Epithelial cell of esophagus (primary cell): ENCODE measurements at regions not wholly inside any gene's neighbourhood (a gene's known extent, or its start where the extent isn't known, plus 50 kb on each side); places are given as distances from the start of the nearest gene placed in this dataset.
"Not testable (repeated sequence)": the region's sequence is repeated elsewhere in the genome, so short reads cannot be mapped to it uniquely, and the experiment has no call there.

ENCODE experiments used
- DNase-seq: peaks from one replicate; pipeline ENCODE4 v3.0.0; 2010; ENCODE audit warnings: low read depth
- H3K4me3 ChIP-seq: 2 replicates; pipeline ENCODE4 v1.5.1; 2011; ENCODE audit warnings: mild to moderate bottlenecking, low read length, control low read depth
- TF ChIP-seq, protein P1 (sequence below): IDR thresholded peaks from 2 replicates; pipeline ENCODE4 v1.5.1; 2011; ENCODE audit warnings: low read depth, mild to moderate bottlenecking, low read length, control low read depth, inconsistent platforms; ENCODE audit not compliant: insufficient read depth; ENCODE audit errors: missing control alignments

DNA sequence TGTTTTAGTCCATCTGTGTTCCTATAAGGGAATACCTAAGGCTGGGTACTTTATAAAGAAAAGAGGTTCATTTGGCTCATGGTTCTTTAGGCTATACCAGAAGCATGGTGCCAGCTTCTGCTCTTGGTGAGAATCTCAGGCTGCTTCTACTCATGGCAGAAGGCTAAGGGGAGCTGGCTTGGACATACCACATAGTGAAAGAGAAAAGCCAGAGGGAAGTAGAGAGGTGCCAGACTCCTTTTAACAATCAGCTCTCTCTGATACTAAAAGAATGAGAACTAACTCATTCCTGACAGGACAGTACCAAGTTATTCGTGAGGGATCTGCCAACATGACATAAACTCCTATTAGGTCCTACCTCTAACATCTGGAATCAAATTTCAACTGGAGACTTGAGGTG lies 1250.2 kb upstream of the CNTN5 start:
- no peak for DNase-seq
- TF ChIP-seq, protein P1, sequence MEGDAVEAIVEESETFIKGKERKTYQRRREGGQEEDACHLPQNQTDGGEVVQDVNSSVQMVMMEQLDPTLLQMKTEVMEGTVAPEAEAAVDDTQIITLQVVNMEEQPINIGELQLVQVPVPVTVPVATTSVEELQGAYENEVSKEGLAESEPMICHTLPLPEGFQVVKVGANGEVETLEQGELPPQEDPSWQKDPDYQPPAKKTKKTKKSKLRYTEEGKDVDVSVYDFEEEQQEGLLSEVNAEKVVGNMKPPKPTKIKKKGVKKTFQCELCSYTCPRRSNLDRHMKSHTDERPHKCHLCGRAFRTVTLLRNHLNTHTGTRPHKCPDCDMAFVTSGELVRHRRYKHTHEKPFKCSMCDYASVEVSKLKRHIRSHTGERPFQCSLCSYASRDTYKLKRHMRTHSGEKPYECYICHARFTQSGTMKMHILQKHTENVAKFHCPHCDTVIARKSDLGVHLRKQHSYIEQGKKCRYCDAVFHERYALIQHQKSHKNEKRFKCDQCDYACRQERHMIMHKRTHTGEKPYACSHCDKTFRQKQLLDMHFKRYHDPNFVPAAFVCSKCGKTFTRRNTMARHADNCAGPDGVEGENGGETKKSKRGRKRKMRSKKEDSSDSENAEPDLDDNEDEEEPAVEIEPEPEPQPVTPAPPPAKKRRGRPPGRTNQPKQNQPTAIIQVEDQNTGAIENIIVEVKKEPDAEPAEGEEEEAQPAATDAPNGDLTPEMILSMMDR = no peak
- no peak overlapping the region for H3K4me3 ChIP-seq

DNA sequence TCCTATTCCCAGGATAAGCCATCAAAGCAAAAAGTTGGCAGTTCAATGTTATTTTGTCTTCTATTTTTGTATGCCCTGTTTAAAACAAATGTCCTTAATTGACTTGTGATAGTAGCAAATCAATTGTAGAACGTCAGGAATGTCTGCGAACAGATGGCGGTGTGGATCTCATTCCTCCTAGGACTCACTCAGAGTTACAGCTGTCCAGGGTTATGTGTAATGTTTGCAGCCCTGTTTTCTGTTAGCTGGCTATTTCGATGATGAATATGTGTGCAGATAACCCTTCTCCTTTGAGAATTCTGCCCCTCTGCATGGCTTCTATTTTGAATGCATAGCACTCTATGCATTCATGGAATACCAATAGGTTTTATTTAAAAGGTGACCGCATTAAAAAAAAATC lies 1248.0 kb upstream of the CNTN5 start:
- TF ChIP-seq, protein P1 = no peak
- no peak overlapping the region for H3K4me3 ChIP-seq
- DNase-seq = no peak

DNA sequence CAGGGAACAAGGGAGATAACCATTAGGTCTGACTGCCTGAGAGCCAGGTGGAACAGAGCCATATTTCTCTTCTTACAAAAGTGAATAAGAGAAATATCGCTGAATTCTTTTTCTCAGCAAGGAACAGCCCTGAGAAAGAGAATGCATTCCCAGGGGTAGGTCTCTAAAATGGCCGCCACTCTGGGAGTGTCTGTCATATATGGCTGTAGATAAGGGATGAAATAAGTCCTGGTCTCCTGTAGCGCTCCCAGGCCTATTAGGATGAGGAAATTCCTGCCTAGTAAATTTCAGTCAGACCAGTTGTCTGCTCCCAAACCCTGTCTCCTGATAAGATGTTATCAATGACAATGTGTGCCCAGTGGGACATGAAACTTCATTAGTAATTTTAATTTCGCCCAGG lies 1236.4 kb upstream of the CNTN5 start:
- not testable (repeated sequence) for H3K4me3 ChIP-seq

DNA sequence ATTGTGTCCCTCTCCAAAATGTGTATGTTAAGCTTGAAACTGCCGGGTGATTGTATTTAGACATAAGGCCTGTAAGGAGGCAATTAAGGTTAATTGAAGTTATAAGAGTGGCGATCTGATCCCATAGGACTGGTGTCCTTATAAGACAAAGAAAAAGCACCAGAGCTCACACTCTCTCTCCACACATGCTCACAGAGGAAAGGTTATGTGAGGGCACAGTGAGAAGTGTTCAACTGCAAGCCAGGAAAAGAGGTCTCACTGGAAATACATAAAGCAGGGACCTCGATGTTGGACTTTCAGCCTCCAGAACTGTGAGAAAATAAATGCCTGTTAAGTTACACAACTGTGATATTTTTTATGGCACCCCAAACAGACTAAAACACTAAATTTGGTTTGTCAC lies 1233.8 kb upstream of the CNTN5 start:
- TF ChIP-seq, protein P1 = no peak
- H3K4me3 ChIP-seq = no peak overlapping the region
- no peak for DNase-seq

More for the DNA sequence above, 1236.4 kb upstream of the CNTN5 start:
- DNase-seq = not testable (repeated sequence)

DNA sequence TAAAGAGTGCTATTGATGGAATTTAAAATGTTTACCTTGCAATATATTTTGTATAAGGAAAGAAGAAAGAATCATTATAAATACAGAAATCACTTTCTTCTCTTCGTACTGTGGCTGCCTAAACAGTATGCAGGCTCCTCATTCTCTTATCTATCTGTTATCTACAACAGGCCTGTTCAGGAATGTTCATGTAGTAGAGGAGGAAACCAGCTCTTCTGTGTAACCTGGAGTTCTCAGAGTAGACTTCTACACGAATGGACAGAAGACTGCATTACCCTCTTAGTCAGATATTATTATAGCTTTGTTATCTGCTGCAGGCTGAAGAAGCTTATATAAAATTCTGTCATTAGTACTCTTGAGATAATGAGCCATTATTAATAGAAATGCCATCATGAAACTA lies 1225.9 kb upstream of the CNTN5 start:
- TF ChIP-seq, protein P1 = no peak
- DNase-seq = no peak
- no peak overlapping the region for H3K4me3 ChIP-seq

DNA sequence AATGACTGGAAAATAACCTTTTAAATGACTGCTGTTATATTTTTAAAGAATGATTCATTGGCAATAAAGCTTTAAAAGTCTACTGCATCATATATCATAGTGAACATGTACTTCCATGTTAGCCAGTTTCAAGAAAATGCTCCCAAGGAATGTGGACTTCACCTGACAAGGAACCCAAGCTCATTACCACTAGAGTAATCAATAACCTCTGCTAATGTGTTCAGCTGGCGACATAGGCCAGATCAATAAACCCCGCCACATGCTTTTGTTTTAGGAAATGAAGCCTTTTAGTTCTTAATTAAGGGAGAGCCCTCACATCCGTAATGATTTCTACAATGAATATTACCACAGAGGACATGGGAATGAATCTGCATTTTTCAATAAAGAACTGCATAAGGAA lies 1219.9 kb upstream of the CNTN5 start:
- TF ChIP-seq, protein P1 = no peak
- DNase-seq = no peak
- H3K4me3 ChIP-seq = no peak overlapping the region

DNA sequence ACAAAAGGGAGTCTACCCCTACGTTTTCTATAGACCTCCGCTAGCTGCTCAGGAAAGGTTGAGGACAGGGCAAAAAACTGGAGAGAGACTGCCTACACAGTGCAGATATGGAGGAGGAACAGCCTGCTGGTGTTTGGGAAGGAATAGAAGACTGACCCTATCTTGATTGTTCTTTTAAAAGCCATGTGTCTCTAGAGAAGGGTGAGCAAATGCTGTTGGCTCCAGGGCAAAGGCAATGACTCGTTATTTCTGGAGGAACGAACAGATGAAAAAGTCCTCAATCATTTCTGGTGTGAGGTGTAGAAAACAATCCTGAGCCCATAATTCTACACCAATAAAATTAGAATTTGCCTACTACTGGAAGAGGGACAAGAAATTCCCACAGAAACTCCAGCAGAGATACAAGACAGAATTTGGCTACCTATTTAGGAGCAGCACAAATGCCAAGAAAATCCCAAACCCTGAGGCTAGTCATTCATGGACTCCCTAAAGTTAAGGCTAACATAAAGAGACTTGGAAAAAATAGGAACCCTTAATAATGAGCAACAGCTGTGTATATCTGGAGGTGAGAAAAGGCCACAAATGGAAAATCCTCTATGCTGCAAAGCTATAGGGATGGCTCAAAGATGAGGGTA lies 1206.3 kb upstream of the CNTN5 start:
- H3K4me3 ChIP-seq = no peak overlapping the region
- TF ChIP-seq, protein P1 = no peak
- peak; percentile 9 for DNase-seq
